Activated naive CD8-positive, alpha-beta T cell treated with anti-CD3 and anti-CD28 coated beads, Interleukin-2, amount 50 U/mL, for 24 hours (primary cell): ENCODE measurements at regions not wholly inside any gene's neighbourhood (a gene's known extent, or its start where the extent isn't known, plus 50 kb on each side); places are given as distances from the start of the nearest gene placed in this dataset.

Experiments
- ATAC-seq: fragments of 150-1000 bp; cut with Tn5 transposase; one replicate; pipeline ENCODE4 v1.10.0; 2021
- DNase-seq: peaks from one replicate; pipeline ENCODE4 v3.0.0; 2021
- H3K27ac Mint-ChIP-seq: one replicate; pipeline ENCODE4 v1.8.0; 2021; ENCODE audit warnings: mild to moderate bottlenecking, mixed read lengths
- H3K27me3 Mint-ChIP-seq: one replicate; pipeline ENCODE4 v1.8.0; 2021; ENCODE audit warnings: mixed read lengths
- H3K36me3 Mint-ChIP-seq: one replicate; pipeline ENCODE4 v1.8.0; 2021; ENCODE audit warnings: low read depth, mixed read lengths
- H3K4me1 Mint-ChIP-seq: one replicate; pipeline ENCODE4 v1.8.0; 2021; ENCODE audit warnings: mixed read lengths
- H3K4me3 Mint-ChIP-seq: one replicate; pipeline ENCODE4 v1.8.0; 2021; ENCODE audit warnings: mild to moderate bottlenecking, moderate library complexity, mixed read lengths
- H3K9me3 Mint-ChIP-seq: one replicate; pipeline ENCODE4 v1.8.0; 2021; ENCODE audit warnings: mixed read lengths

GRCh38 chr10:10891124-10892082 is 126.3 kb upstream of the CELF2 start:
- Mint-ChIP-seq H3K27ac (no peak overlapping the region), H3K4me3 (no peak overlapping the region), H3K9me3 (no peaks in the 10 kb centered on the region), H3K36me3 (no peaks in the 10 kb centered on the region), H3K27me3 (peaks cover 4% of the 10 kb centered on the region), H3K4me1 (no peaks in the 10 kb centered on the region)
- ATAC-seq (no peak), DNase-seq (no peak)

DNA sequence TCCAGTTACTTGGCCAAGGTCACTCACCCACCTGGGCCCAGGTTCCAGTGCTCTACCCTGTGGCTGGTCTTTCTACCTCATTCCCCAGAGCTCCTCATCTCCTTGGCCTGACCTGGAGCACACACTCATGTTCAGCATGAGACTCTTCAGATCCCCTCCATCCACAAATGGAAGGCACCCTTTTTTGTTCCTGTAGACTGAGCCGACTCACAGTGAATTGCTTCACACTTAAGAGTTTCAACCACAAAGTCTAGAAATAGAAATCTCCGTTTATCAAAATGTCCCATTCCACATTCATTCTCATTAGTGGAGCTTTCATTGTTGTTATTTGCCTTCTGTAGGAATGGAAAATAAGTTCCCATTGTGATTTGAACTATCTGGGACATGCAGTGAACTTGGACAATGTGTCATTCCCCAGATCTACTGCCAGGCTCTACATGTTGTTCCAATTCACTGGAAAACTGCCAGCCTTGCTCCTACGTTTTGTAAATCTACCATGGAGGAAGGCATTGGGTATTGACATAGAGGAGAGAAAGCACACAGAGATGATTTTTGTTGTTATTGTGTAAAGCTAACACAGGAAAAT is 125.3 kb upstream of the CELF2 start:
- no peaks in the 10 kb centered on the region for H3K4me1 Mint-ChIP-seq
- ATAC-seq (no peak), DNase-seq (no peak)
- no peak overlapping the region for H3K27ac Mint-ChIP-seq
- H3K4me3 Mint-ChIP-seq: no peak overlapping the region
- H3K36me3 Mint-ChIP-seq: no peaks in the 10 kb centered on the region
- H3K9me3 Mint-ChIP-seq: no peaks in the 10 kb centered on the region
- H3K27me3 Mint-ChIP-seq: peaks cover 4% of the 10 kb centered on the region

DNA sequence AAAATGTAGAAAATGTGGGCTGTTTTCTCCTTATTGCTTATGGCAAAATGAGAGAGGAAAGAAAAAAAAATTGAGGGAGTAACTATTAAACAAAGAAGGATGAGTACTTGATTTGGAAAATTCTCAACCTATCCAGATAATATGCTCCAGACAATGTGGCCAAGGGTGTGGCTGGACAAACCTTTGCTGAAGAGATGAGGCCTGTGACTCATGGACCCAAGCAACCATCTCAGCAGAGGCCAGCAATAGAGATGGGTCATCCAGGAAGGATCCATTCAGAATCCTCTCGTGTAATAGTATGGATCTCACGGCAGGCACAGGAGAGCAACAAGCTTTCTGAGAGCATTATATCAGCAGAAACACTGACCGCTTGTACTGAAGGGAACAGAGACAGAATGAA is 120.3 kb upstream of the CELF2 start:
- H3K9me3 Mint-ChIP-seq: no peaks in the 10 kb centered on the region

DNA sequence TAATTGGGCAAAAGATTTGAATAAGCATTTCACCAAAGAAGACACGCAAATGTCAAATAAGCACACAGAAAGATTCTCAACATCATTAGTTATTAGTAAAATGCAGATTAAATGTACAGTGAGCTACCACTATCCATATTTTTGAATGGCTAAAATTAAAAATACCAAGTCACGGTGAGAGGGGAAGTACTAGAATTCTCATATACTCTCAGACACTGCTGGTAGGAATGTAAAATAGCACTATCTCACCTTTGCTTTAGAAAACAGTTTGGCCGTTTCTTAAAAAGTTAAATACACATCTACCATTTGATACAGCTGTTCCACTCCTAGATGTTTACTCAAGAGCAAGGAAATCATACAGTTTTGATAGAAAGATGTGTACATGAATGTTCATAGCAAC is 115.8 kb upstream of the CELF2 start:
- Mint-ChIP-seq H3K27me3 (peaks cover 5% of the 10 kb centered on the region), H3K36me3 (no peaks in the 10 kb centered on the region), H3K4me3 (no peak overlapping the region), H3K27ac (no peak overlapping the region), H3K9me3 (no peaks in the 10 kb centered on the region), H3K4me1 (no peaks in the 10 kb centered on the region)
- ATAC-seq (no peak), DNase-seq (no peak)

More for the DNA sequence above, 120.3 kb upstream of the CELF2 start:
- no peaks in the 10 kb centered on the region for H3K4me1 Mint-ChIP-seq
- no peaks in the 10 kb centered on the region for H3K36me3 Mint-ChIP-seq
- no peak overlapping the region for H3K27ac Mint-ChIP-seq
- no peak for DNase-seq
- ATAC-seq: no peak
- H3K4me3 Mint-ChIP-seq: no peak overlapping the region
- peaks cover 4% of the 10 kb centered on the region for H3K27me3 Mint-ChIP-seq

GRCh38 chr10:10902951-10903350 is 114.7 kb upstream of the CELF2 start:
- Mint-ChIP-seq H3K4me3 (no peak overlapping the region), H3K36me3 (no peaks in the 10 kb centered on the region), H3K4me1 (no peaks in the 10 kb centered on the region), H3K27ac (no peak overlapping the region), H3K27me3 (peaks cover 5% of the 10 kb centered on the region), H3K9me3 (no peaks in the 10 kb centered on the region)
- ATAC-seq (no peak), DNase-seq (no peak)

GRCh38 chr10:10903620-10904019 is 114.1 kb upstream of the CELF2 start:
- DNase-seq (no peak), ATAC-seq (no peak)
- Mint-ChIP-seq H3K27me3 (peaks cover 5% of the 10 kb centered on the region), H3K9me3 (no peaks in the 10 kb centered on the region), H3K4me1 (no peaks in the 10 kb centered on the region), H3K4me3 (no peak overlapping the region), H3K36me3 (no peaks in the 10 kb centered on the region), H3K27ac (no peak overlapping the region)

DNA sequence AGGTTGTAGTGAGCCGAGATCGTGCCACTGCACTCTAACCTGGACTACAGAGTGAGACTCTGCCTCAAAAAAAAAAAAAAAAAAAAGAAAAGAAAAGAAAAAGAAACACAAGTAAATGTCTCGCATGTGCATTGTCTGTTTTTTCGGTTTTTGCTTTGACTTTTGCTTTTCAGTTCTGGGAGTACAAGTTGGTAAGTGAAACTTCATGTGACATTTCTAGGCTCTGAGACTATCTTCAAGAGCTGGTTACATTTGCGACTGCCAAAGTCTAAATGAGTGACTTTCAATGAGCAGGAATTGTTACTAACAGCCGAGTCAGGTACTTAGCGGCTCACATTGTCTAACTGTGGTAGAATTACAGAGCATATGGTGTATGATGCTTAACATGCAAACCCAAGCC is 107.0 kb upstream of the CELF2 start:
- Mint-ChIP-seq H3K27me3 (peaks cover 8% of the 10 kb centered on the region), H3K27ac (no peak overlapping the region), H3K36me3 (no peaks in the 10 kb centered on the region), H3K4me3 (no peak overlapping the region), H3K4me1 (no peaks in the 10 kb centered on the region), H3K9me3 (no peaks in the 10 kb centered on the region)
- DNase-seq (no peak), ATAC-seq (no peak)

GRCh38 chr10:10911035-10911434 is 106.6 kb upstream of the CELF2 start:
- no peak overlapping the region for H3K4me3 Mint-ChIP-seq
- peaks cover 8% of the 10 kb centered on the region for H3K27me3 Mint-ChIP-seq
- H3K27ac Mint-ChIP-seq: no peak overlapping the region
- H3K36me3 Mint-ChIP-seq: no peaks in the 10 kb centered on the region
- H3K4me1 Mint-ChIP-seq: no peaks in the 10 kb centered on the region
- ATAC-seq (no peak), DNase-seq (no peak)
- no peaks in the 10 kb centered on the region for H3K9me3 Mint-ChIP-seq

GRCh38 chr10:10911471-10911921 is 106.2 kb upstream of the CELF2 start:
- no peaks in the 10 kb centered on the region for H3K36me3 Mint-ChIP-seq
- H3K9me3 Mint-ChIP-seq: no peaks in the 10 kb centered on the region
- peaks cover 8% of the 10 kb centered on the region for H3K27me3 Mint-ChIP-seq
- ATAC-seq (no peak), DNase-seq (no peak)
- H3K4me1 Mint-ChIP-seq: no peaks in the 10 kb centered on the region
- H3K4me3 Mint-ChIP-seq: no peak overlapping the region
- no peak overlapping the region for H3K27ac Mint-ChIP-seq

DNA sequence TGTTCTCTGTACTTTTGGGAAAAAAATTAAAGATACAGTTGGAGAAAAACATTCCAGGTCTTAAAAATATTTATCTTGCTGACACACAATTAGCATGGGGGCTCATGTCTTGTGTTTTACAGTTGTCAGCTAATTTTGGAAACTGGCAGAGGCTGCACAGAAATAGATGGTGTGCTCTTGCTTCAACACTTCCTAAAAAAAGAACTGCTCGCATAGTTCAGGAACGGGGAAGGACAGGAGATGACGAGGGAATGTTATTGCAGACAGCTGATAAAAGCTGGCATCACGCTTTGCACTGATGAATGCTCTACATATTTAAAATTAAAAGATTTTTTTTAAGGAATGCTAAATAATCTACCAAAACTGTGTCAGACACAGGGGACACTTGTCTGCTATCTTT is 103.5 kb upstream of the CELF2 start:
- no peak for ATAC-seq
- Mint-ChIP-seq H3K27ac (no peak overlapping the region), H3K4me3 (no peak overlapping the region), H3K27me3 (peaks cover 10% of the 10 kb centered on the region), H3K9me3 (no peaks in the 10 kb centered on the region), H3K4me1 (no peaks in the 10 kb centered on the region), H3K36me3 (no peaks in the 10 kb centered on the region)
- DNase-seq: no peak

DNA sequence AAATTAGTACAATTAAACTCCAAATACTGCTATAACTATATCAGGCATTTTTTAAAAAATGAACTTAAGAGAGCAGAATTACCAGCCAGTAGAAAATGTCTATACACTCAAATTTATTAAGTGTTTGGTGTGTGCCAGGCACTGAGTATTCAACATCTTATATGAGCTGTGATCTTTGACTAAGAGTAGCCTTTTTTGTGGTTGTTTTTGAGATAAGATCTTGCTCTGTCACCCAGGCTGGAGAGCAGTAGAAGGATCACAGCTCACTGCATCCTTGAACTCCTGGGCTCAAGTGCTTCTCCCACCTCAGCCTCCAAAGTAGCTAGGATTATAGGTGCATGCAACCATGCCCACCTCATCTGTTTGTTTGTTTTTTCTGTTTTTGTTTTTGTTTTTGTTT is 102.5 kb upstream of the CELF2 start:
- DNase-seq (no peak), ATAC-seq (no peak)
- Mint-ChIP-seq H3K9me3 (no peaks in the 10 kb centered on the region), H3K4me3 (no peak overlapping the region), H3K27ac (no peak overlapping the region), H3K4me1 (no peaks in the 10 kb centered on the region), H3K27me3 (peaks cover 10% of the 10 kb centered on the region), H3K36me3 (no peaks in the 10 kb centered on the region)

DNA sequence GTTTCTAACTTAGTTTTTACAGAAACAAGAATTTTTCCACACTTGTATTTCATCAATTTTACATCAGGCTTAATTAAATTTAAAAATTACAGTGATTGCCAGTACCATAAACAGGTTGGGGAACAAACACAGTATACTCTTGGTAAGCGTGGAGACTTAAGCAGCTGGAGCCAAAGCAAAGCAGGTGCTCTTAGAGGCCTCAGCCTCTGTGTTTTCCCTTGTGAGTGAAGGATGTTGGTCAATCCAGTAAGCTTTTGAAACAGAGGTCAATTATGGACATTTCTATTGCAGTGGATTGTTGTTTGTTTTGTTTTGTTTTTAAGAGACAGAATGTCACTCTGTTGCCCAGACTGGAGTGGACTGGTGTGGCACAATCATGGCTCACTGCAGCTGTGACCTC is 100.6 kb upstream of the CELF2 start:
- Mint-ChIP-seq H3K27me3 (peaks cover 10% of the 10 kb centered on the region), H3K4me3 (no peak overlapping the region), H3K36me3 (no peaks in the 10 kb centered on the region)

GRCh38 chr10:10919976-10920375 is 97.7 kb upstream of the CELF2 start:
- H3K9me3 Mint-ChIP-seq: no peaks in the 10 kb centered on the region
- H3K4me1 Mint-ChIP-seq: no peaks in the 10 kb centered on the region
- no peak overlapping the region for H3K27ac Mint-ChIP-seq
- H3K27me3 Mint-ChIP-seq: peaks cover 1% of the 10 kb centered on the region
- ATAC-seq: no peak
- DNase-seq: no peak
- H3K36me3 Mint-ChIP-seq: no peaks in the 10 kb centered on the region
- H3K4me3 Mint-ChIP-seq: no peak overlapping the region

More for the DNA sequence above, 100.6 kb upstream of the CELF2 start:
- no peak overlapping the region for H3K27ac Mint-ChIP-seq
- no peaks in the 10 kb centered on the region for H3K4me1 Mint-ChIP-seq
- DNase-seq (no peak), ATAC-seq (no peak)
- H3K9me3 Mint-ChIP-seq: no peaks in the 10 kb centered on the region

GRCh38 chr10:10921826-10922461 is 95.7 kb upstream of the CELF2 start:
- no peak overlapping the region for H3K27ac Mint-ChIP-seq
- no peak overlapping the region for H3K4me3 Mint-ChIP-seq
- no peak for ATAC-seq
- no peaks in the 10 kb centered on the region for H3K4me1 Mint-ChIP-seq
- no peaks in the 10 kb centered on the region for H3K36me3 Mint-ChIP-seq
- DNase-seq: no peak
- peaks cover 1% of the 10 kb centered on the region for H3K27me3 Mint-ChIP-seq
- H3K9me3 Mint-ChIP-seq: no peaks in the 10 kb centered on the region
